SK-N-SH (cell line): ENCODE measurements at regions not wholly inside any gene's neighbourhood (a gene's known extent, or its start where the extent isn't known, plus 50 kb on each side); places are given as distances from the start of the nearest gene placed in this dataset.

Source experiments
- EP300 ChIP-seq, 2 experiments: IDR thresholded peaks; 2 replicates each; pipeline versions ENCODE4 v1.4.0 to v1.6.1; 2012; ENCODE audit warnings: borderline replicate concordance in 1 of 2, low read depth in 1 of 2, low read length in 1 of 2
- EZH2phosphoT487 ChIP-seq: fragments of 200-600 bp; sonication (generic); IDR thresholded peaks from 2 replicates; pipeline ENCODE4 v1.6.1; 2017; ENCODE audit warnings: low read depth, mixed run types, mild to moderate bottlenecking, antibody characterized with exemption, moderate library complexity, borderline replicate concordance
- IRF3 ChIP-seq: fragments of 150-350 bp; IDR thresholded peaks from 2 replicates; pipeline ENCODE4 v1.6.1; 2016; ENCODE audit warnings: mild to moderate bottlenecking, low read depth, low read length
- JUND ChIP-seq: IDR thresholded peaks from 2 replicates; pipeline ENCODE4 v1.4.0; 2012
- MAX ChIP-seq: IDR thresholded peaks from 2 replicates; pipeline ENCODE4 v1.4.0; 2012; ENCODE audit warnings: low read depth
- MEF2A ChIP-seq: IDR thresholded peaks from 2 replicates; pipeline ENCODE4 v1.4.0; 2012; ENCODE audit warnings: low read depth, borderline replicate concordance
- POLR2AphosphoS5 ChIP-seq: IDR thresholded peaks from 2 replicates; pipeline ENCODE4 v1.6.1; 2012; ENCODE audit warnings: low read depth, low read length
- RAD21 ChIP-seq: IDR thresholded peaks from 2 replicates; pipeline ENCODE4 v1.6.1; 2012; ENCODE audit warnings: mild to moderate bottlenecking, low read length
- RCOR1 ChIP-seq: fragments of 150-350 bp; IDR thresholded peaks from 2 replicates; pipeline ENCODE4 v1.6.1; 2017; ENCODE audit warnings: antibody characterized with exemption, low read length
- SIN3A ChIP-seq: IDR thresholded peaks from 2 replicates; pipeline ENCODE4 v1.6.1; 2012; ENCODE audit warnings: low read depth, mild to moderate bottlenecking, low read length, moderate library complexity, borderline replicate concordance
- YY1 ChIP-seq: IDR thresholded peaks from 2 replicates; pipeline ENCODE4 v1.4.0; 2012; ENCODE audit warnings: low read depth, mild to moderate bottlenecking
- TF ChIP-seq, protein P1 (sequence below): fragments of 200-600 bp; sonication (generic); IDR thresholded peaks from 2 replicates; pipeline ENCODE4 v1.6.1; 2017; ENCODE audit warnings: antibody characterized with exemption, mild to moderate bottlenecking, moderate library complexity

DNA sequence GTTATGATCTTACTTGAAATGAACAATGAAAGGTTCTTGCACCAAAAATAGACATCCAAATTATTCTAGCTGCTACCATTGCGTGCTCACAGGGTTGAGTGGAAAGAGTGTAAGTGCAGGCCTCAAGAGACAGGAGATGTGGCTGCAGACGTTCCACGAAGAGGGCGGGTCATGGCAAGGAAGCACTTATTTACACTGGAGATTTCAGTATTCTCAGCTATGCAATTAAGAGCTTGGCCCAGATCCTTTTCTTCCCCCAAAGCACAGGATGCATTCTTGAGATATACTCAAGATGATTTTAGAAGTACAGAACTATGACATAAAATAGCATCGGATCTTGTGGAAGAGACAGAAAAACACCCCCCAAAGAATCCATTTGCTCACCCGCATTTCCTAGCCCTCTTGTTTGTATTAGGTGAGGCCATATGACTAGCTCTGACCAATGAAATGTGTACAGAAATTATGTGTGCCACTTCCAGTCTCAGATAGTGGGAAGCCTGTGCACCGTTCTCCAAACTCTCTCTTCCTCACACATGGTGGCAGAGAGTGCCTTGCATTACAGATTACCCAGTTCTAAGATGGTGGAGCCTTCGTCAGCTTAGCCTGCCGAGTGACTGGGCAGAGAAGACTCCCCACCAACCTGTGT is 261.4 kb downstream of the TTC8 start:
- no peak for TF ChIP-seq YY1
- no peak for TF ChIP-seq SIN3A
- no peak for TF ChIP-seq EP300 (IDR thresholded peaks at IDR 0.05; ENCODE audit: borderline replicate concordance in 1 of 2, low read depth in 1 of 2, low read length in 1 of 2)
- TF ChIP-seq POLR2AphosphoS5 = no peak
- TF ChIP-seq RCOR1 = no peak
- TF ChIP-seq MEF2A = no peak
- TF ChIP-seq, protein P1, sequence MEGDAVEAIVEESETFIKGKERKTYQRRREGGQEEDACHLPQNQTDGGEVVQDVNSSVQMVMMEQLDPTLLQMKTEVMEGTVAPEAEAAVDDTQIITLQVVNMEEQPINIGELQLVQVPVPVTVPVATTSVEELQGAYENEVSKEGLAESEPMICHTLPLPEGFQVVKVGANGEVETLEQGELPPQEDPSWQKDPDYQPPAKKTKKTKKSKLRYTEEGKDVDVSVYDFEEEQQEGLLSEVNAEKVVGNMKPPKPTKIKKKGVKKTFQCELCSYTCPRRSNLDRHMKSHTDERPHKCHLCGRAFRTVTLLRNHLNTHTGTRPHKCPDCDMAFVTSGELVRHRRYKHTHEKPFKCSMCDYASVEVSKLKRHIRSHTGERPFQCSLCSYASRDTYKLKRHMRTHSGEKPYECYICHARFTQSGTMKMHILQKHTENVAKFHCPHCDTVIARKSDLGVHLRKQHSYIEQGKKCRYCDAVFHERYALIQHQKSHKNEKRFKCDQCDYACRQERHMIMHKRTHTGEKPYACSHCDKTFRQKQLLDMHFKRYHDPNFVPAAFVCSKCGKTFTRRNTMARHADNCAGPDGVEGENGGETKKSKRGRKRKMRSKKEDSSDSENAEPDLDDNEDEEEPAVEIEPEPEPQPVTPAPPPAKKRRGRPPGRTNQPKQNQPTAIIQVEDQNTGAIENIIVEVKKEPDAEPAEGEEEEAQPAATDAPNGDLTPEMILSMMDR = no peak
- TF ChIP-seq IRF3 = no peak
- no peak for TF ChIP-seq MAX
- no peak for TF ChIP-seq JUND
- TF ChIP-seq EZH2phosphoT487 = no peak
- TF ChIP-seq RAD21 = no peak
